ENCODE measurements at regions not wholly inside any gene's neighbourhood (a gene's known extent, or its start where the extent isn't known, plus 50 kb on each side); places are given as distances from the start of the nearest gene placed in this dataset.
A peak's percentile ranks its signal among the peaks of the same experiment; 100 is the strongest.

DNA sequence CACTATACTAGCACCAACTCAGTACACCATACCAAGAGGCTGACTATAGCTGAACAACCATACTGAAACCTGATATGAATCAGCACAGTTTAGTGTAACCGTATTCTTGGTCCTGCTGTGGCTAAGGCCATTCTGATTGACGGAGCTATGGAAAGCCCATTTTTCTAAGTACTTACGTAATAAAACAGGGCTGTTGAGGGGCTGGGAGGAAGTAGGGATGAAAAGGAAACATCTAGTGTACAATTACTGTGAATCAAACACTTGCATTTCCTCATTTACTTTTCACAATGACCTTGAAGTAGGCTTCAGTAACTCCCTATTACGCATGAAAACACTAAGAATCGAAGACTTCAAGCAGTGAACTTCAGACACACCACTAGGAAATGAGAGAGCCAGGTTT is 198.2 kb downstream of the BTG1 start:
- no peak for DNase-seq (ENCODE audit: low spot score)

DNA sequence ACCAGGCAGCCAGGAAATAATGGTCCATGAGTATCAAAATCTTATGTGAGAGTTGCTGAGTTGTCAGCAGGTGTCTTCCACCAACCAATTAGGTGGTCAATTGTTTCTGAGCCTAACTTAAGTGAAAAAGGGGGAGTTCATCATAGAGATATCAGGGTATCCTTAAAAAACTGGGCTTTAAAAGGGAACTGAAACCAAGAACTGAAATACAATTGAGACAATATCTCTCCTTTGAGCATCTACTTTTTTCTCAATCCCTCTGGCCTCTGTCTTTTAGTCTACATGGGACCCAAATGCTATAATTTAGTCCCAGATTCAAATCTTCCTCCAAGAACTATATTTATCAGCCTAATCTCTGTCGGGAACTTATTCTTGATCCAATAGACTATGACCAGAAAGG is 201.0 kb downstream of the BTG1 start:
- H3K27ac Mint-ChIP-seq = no peak overlapping the region
- no peak for DNase-seq (ENCODE audit: low spot score)
- H3K4me1 Mint-ChIP-seq (ENCODE audit: low read depth) = peaks cover 7% of the 10 kb centered on the region
- H3K27me3 Mint-ChIP-seq (ENCODE audit: low read depth) = no peaks in the 10 kb centered on the region
- H3K4me3 Mint-ChIP-seq = no peak overlapping the region
- peaks cover 3% of the 10 kb centered on the region for H3K36me3 Mint-ChIP-seq (ENCODE audit: low read depth)
- no peaks in the 10 kb centered on the region for H3K9me3 Mint-ChIP-seq

More for the DNA sequence above, 198.2 kb downstream of the BTG1 start:
- Mint-ChIP-seq H3K27ac (no peak overlapping the region), H3K4me3 (no peak overlapping the region), H3K27me3 (ENCODE audit: low read depth) (no peaks in the 10 kb centered on the region), H3K36me3 (ENCODE audit: low read depth) (peaks cover 3% of the 10 kb centered on the region), H3K4me1 (ENCODE audit: low read depth) (peaks cover 7% of the 10 kb centered on the region), H3K9me3 (no peaks in the 10 kb centered on the region)

DNA sequence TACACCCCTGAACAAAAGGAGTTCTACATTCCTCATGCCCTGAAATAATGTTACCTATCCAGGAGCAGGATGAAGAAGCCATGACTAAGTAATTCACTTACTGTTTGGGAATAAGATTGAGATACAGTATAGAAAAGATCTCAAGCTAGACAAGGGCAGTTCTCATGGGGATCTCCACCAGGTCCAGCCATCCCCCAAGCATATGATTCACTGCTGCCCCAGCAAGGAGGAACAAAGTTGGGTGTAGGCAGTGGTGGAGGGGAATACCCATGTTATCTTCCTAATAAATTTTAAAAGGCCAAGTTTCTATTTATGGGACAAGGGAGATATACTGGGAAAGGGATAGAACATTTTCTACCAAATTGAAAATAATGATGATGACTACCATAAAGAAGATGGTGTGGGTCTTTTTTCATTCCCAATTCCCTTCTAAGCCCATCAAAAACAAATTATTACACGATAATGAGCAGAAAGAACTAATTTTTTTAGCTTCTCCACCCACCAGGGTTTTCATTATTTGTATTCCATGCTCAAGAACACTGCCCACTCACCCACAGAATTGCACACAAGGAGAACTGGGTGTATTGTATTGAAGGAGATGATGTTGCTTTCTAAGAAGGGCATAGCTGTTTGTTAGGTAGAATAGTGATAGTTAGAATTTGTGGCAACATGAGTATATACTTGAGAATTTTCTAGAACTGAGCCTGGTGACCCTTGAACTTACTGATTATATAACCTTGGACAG is 204.6 kb downstream of the BTG1 start:
- peaks cover 3% of the 10 kb centered on the region for H3K36me3 Mint-ChIP-seq (ENCODE audit: low read depth)
- no peak overlapping the region for H3K4me3 Mint-ChIP-seq
- H3K4me1 Mint-ChIP-seq (ENCODE audit: low read depth) = no peaks in the 10 kb centered on the region
- no peak for DNase-seq (ENCODE audit: low spot score)
- H3K9me3 Mint-ChIP-seq = peaks cover 4% of the 10 kb centered on the region
- H3K27me3 Mint-ChIP-seq (ENCODE audit: low read depth) = no peaks in the 10 kb centered on the region
- no peak overlapping the region for H3K27ac Mint-ChIP-seq

DNA sequence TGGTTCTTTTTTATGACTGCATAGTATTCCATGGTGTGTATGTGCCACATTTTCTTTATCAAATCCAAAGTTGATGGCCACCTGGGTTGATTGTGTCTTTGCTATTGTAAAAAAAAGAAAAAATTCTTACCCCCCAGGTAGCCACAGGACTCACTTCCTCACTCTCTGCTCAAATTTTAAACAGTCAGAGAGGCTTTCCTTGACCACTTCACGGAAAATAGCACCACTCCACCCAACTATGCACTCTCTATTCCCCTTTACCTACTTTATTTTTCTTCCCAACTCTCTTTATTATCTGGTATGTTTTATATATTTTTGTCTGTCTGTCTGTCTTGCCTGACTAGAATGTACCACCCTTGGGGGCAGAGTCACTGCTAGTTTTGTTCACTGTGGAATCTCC is 205.3 kb downstream of the BTG1 start:
- H3K4me1 Mint-ChIP-seq (ENCODE audit: low read depth) = no peaks in the 10 kb centered on the region
- H3K27me3 Mint-ChIP-seq (ENCODE audit: low read depth) = no peaks in the 10 kb centered on the region
- no peak overlapping the region for H3K4me3 Mint-ChIP-seq
- peaks cover 4% of the 10 kb centered on the region for H3K9me3 Mint-ChIP-seq
- H3K36me3 Mint-ChIP-seq (ENCODE audit: low read depth) = peaks cover 3% of the 10 kb centered on the region
- no peak overlapping the region for H3K27ac Mint-ChIP-seq
- no peak for DNase-seq (ENCODE audit: low spot score)

DNA sequence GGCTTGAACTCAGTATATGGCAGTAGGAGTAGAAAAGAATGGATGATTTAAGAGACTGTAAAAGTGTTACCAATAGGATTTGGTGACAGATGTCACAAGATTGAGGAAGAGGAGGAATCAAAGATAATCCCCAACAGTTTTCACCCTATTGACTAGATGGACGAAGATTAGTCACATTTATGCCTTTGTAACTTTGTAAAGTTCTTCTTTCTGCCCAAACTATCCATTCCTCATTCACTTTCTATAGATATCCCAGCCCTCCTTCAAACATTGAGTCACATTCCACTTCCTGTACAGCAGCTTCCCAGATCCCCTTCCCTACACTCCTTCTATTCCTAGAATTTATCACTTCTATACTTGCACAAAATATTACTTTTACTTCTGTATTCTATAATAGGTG is 207.9 kb downstream of the BTG1 start:
- no peak overlapping the region for H3K27ac Mint-ChIP-seq
- no peak for DNase-seq (ENCODE audit: low spot score)

DNA sequence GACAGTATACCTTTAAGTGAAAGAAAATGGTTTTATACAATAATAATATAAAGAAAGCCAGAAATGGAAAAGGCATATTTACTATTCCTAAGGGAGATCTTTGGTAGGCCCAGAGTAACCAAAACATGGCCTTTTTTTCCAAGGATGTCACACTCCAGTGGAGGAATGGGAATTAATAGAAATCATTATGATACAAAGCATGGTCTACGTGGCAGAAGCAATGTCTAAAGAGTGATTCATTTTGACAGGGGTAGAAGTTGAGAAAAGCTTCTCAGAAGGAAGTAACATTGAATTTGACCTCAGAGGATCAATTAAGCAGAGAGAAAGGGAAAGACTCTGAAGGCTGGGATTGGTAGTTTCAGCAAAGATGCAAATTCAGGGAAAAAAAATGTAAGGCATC is 208.6 kb downstream of the BTG1 start:
- Mint-ChIP-seq H3K4me1 (ENCODE audit: low read depth) (no peaks in the 10 kb centered on the region), H3K27me3 (ENCODE audit: low read depth) (no peaks in the 10 kb centered on the region), H3K4me3 (no peak overlapping the region), H3K27ac (no peak overlapping the region), H3K9me3 (peaks cover 4% of the 10 kb centered on the region), H3K36me3 (ENCODE audit: low read depth) (no peaks in the 10 kb centered on the region)
- DNase-seq (ENCODE audit: low spot score) = no peak

More for the DNA sequence above, 207.9 kb downstream of the BTG1 start:
- H3K4me3 Mint-ChIP-seq = no peak overlapping the region
- H3K27me3 Mint-ChIP-seq (ENCODE audit: low read depth) = no peaks in the 10 kb centered on the region
- H3K36me3 Mint-ChIP-seq (ENCODE audit: low read depth) = no peaks in the 10 kb centered on the region
- peaks cover 4% of the 10 kb centered on the region for H3K9me3 Mint-ChIP-seq
- H3K4me1 Mint-ChIP-seq (ENCODE audit: low read depth) = no peaks in the 10 kb centered on the region

DNA sequence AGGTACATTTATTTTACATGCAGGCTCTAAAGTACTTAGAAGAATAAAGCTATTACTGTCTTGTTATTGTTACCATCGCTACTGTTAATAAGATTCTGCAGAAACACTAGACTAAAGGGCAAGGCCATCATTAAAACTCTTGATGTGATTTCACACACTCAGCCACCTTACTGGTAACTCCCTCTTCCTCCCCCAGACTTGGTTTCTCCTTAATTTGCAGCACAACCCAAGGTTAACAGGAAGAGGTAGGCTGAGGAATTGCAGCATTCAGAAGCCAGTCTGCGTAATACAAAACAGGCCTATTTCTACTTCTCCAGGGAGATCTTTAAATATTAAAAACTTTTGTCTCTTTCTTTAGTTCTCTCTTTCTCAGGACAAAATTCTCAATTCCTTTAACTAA is 210.3 kb downstream of the BTG1 start:
- H3K4me1 Mint-ChIP-seq (ENCODE audit: low read depth) = no peaks in the 10 kb centered on the region
- H3K27me3 Mint-ChIP-seq (ENCODE audit: low read depth) = no peaks in the 10 kb centered on the region
- no peak overlapping the region for H3K27ac Mint-ChIP-seq
- H3K4me3 Mint-ChIP-seq = no peak overlapping the region
- DNase-seq (ENCODE audit: low spot score) = no peak
- H3K36me3 Mint-ChIP-seq (ENCODE audit: low read depth) = no peaks in the 10 kb centered on the region
- H3K9me3 Mint-ChIP-seq = peaks cover 4% of the 10 kb centered on the region

DNA sequence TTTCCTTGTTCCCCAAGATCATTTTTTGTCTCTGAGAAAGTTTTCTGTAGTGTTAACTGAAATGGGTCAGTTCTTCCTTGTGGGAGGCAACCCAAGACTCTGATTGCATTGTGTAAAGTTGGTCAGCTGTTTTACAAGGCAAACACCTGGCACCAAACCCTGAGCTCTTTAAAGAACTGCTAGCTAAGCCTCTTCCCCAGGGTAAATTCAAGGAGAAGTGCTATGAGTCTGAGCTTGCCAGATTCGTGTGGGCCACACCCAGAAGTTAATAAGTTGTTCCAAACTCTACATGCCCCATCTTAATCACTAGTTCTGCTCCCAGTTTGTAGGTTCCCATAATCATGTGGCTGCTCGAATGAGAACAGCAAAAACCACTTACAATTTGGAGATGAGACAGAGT is 214.5 kb downstream of the BTG1 start:
- Mint-ChIP-seq H3K4me3 (no peak overlapping the region), H3K9me3 (peaks cover 5% of the 10 kb centered on the region), H3K27me3 (ENCODE audit: low read depth) (no peaks in the 10 kb centered on the region), H3K27ac (no peak overlapping the region), H3K4me1 (ENCODE audit: low read depth) (no peaks in the 10 kb centered on the region), H3K36me3 (ENCODE audit: low read depth) (no peaks in the 10 kb centered on the region)
- DNase-seq (ENCODE audit: low spot score) = no peak

DNA sequence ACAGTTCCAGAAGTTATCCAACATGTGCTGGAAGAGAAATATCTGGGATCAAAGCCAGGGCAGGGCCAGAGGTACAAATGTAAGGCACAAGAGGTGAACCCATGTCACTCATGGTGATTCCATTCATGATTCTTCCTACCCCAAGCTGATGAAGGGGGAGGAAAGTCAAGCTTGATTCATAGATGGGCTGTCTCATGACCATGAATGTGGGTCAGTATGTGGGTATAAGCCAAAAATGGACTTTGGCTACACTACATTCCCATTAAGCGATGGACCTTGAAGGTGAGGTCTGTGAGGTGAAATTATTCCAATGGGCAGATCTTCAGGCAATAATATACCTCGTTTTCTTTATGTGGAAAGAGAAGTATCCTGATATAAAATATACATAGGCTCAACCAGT is 217.1 kb downstream of the BTG1 start:
- Mint-ChIP-seq H3K36me3 (ENCODE audit: low read depth) (no peaks in the 10 kb centered on the region), H3K4me3 (no peak overlapping the region), H3K9me3 (peaks cover 8% of the 10 kb centered on the region), H3K4me1 (ENCODE audit: low read depth) (no peaks in the 10 kb centered on the region), H3K27me3 (ENCODE audit: low read depth) (no peaks in the 10 kb centered on the region), H3K27ac (no peak overlapping the region)
- DNase-seq (ENCODE audit: low spot score) = no peak

DNA sequence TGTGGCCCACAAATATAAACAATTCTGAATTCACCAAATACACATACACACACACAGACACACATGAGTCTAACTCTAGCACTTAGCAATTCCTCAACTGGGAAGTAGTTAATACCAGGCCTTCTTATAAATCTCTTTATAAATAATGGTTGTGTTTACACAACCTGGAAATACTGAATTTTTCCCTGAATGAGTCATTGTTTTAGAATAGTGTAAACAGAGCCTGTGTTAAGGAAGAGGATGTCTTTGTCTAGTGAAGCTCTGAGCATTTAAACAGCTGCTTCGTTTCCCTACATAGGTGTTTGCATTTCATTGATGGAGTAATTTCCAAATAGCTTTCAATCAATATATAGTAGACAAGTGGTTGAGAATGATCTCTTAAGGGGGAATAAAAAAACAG is 218.8 kb downstream of the BTG1 start:
- Mint-ChIP-seq H3K9me3 (peaks cover 14% of the 10 kb centered on the region), H3K27ac (no peak overlapping the region), H3K36me3 (ENCODE audit: low read depth) (peaks cover 2% of the 10 kb centered on the region), H3K27me3 (ENCODE audit: low read depth) (no peaks in the 10 kb centered on the region), H3K4me1 (ENCODE audit: low read depth) (peaks cover 8% of the 10 kb centered on the region), H3K4me3 (no peak overlapping the region)
- DNase-seq (ENCODE audit: low spot score) = no peak

DNA sequence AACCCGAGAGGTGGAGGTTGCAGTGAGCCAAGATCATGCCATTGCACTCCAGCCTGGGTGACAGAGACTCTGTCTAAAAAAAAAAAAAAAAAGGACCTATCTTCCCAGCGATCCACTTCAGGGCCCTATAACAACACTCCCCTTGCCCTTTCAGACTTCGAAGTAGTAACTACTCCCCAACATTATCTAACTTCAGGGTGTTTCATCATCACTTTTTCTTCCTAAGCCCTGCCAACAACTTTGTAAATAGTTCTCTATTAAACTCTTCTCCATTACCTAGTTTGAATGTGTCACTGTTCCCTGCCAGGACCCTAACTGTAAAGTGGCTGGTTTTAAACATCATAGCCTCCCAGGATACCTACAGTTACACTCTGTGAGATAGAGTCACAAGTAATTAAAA is 220.8 kb downstream of the BTG1 start:
- Mint-ChIP-seq H3K9me3 (peaks cover 14% of the 10 kb centered on the region), H3K4me3 (no peak overlapping the region), H3K36me3 (ENCODE audit: low read depth) (peaks cover 2% of the 10 kb centered on the region), H3K27ac (no peak overlapping the region), H3K27me3 (ENCODE audit: low read depth) (no peaks in the 10 kb centered on the region), H3K4me1 (ENCODE audit: low read depth) (peaks cover 28% of the 10 kb centered on the region)
- no peak for DNase-seq (ENCODE audit: low spot score)

DNA sequence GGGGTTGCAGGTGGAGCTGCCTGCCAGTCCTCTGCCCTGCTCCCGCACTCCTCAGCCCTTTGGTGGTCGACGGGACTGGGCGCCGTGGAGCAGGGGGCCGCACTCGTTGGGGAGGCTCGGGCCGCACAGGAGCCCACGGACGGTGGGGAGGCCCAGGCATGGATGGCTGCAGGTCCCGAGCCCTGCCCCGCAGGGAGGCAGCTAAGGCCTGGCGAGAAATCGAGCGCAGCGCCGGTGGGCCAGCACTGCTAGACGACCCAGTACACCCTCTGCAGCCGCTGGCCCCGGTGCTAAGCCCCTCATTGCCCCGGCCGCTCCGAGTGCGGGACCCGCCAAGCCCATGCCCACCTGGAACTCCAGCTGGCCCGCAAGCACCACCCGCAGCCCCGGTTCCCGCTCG is 221.8 kb downstream of the BTG1 start:
- no peaks in the 10 kb centered on the region for H3K27me3 Mint-ChIP-seq (ENCODE audit: low read depth)
- H3K27ac Mint-ChIP-seq = no peak overlapping the region
- no peak overlapping the region for H3K4me3 Mint-ChIP-seq
- peaks cover 29% of the 10 kb centered on the region for H3K4me1 Mint-ChIP-seq (ENCODE audit: low read depth)
- peaks cover 14% of the 10 kb centered on the region for H3K9me3 Mint-ChIP-seq
- H3K36me3 Mint-ChIP-seq (ENCODE audit: low read depth) = peaks cover 2% of the 10 kb centered on the region
- no peak for DNase-seq (ENCODE audit: low spot score)

DNA sequence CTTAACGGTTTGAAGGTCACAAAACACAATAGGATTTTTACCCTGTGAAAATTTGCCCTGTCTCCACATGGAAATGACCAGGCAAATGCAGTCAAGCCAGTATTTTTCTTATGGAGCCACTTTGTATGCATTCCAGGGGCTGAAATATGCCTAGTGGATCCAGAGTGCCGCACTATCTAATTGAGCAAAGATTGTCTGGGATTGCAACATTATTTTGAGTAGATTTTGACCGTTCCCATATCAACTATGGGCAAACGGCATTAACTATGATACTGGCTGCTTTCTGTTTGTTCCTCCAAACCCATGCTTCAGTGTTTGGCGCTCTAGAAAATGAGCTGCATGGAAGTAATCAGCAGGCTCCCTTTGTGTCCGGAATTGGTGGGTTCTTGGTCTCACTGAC is 223.0 kb downstream of the BTG1 start:
- Mint-ChIP-seq H3K4me1 (ENCODE audit: low read depth) (peaks cover 31% of the 10 kb centered on the region), H3K9me3 (peaks cover 9% of the 10 kb centered on the region), H3K4me3 (no peak overlapping the region), H3K27ac (no peak overlapping the region), H3K36me3 (ENCODE audit: low read depth) (peaks cover 2% of the 10 kb centered on the region), H3K27me3 (ENCODE audit: low read depth) (no peaks in the 10 kb centered on the region)
- no peak for DNase-seq (ENCODE audit: low spot score)

DNA sequence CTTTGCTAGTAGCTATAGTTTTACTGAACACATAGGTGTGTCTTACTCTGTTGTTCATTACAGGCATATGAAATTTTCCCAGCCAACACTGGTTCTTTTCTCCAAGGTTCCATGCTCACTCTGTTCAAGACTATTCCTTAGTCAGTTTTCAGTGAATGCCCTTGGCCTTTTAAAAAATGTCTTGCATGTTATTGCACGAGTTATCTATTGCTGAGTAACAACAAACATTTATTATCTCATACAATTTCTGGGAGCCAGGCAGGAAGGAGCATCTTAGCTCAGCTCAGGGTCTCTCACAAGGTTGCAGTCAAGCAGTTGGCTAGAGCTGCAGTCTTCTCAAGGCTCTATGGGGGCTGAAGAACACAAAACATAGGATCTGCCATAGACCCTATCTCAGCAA is 223.5 kb downstream of the BTG1 start:
- H3K36me3 Mint-ChIP-seq (ENCODE audit: low read depth) = peaks cover 2% of the 10 kb centered on the region
- peaks cover 31% of the 10 kb centered on the region for H3K4me1 Mint-ChIP-seq (ENCODE audit: low read depth)
- peak overlapping the region; percentile 17 for H3K27ac Mint-ChIP-seq
- H3K9me3 Mint-ChIP-seq = peaks cover 9% of the 10 kb centered on the region
- H3K27me3 Mint-ChIP-seq (ENCODE audit: low read depth) = no peaks in the 10 kb centered on the region
- no peak overlapping the region for H3K4me3 Mint-ChIP-seq
- no peak for DNase-seq (ENCODE audit: low spot score)

DNA sequence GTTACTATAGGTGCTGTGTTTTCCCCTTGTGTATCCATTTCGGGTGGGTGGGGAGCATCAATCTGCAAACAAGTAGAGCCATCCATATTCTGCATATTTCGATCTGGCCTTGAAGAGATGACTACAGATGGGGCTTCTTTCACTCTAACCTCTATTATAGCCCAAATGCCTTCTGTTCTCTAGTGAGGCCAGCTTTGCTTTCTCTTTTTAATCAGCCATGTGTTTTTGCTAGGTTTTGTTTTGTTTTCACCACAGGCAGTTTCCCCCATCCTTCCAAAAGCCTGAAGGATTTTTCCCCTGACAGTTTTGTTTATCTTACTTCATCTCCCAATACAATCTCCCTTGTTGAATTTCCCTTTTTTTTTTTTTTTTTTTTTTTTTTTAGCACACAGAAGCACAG is 224.1 kb downstream of the BTG1 start:
- Mint-ChIP-seq H3K4me1 (ENCODE audit: low read depth) (peaks cover 31% of the 10 kb centered on the region), H3K27me3 (ENCODE audit: low read depth) (no peaks in the 10 kb centered on the region), H3K4me3 (peak overlapping the region; percentile 21), H3K9me3 (peaks cover 9% of the 10 kb centered on the region), H3K36me3 (ENCODE audit: low read depth) (peaks cover 2% of the 10 kb centered on the region), H3K27ac (peak overlapping the region; percentile 49)
- DNase-seq (ENCODE audit: low spot score) = no peak

All from T-helper 2 cell treated with Interferon-gamma antibody and Interleukin-4, amounts not matched to agents 5 μg/mL and 100 μg/mL, for 36 hours (primary cell).